ENCODE measurements at regions not wholly inside any gene's neighbourhood (a gene's known extent, or its start where the extent isn't known, plus 50 kb on each side); places are given as distances from the start of the nearest gene placed in this dataset.

DNA sequence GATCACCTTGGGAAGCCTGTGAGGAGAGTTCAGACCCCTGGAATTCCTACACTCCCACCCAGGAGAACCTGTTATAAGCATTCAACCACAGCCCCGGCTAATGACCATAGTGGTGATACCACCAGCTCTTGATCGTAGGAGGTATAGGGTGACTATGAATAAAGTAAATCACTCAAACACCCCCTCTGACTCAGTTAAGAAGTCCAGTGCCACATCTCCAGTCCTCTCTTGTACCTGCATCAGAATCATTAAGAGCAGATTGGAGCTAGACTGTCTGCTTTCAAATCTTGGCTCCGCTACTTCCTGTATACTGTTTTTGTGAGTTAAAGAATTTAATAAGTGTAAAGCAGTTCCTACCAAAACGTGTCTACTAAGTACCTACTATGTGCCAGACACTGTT lies 565.1 kb upstream of the DIPK2B start:
- peaks cover 8% of the 10 kb centered on the region for H3K27me3 Mint-ChIP-seq
- no peak overlapping the region for H3K27ac Mint-ChIP-seq
- H3K9me3 Mint-ChIP-seq = no peaks in the 10 kb centered on the region
- H3K4me3 Mint-ChIP-seq = no peak overlapping the region
- H3K36me3 Mint-ChIP-seq (ENCODE audit: low read depth) = no peaks in the 10 kb centered on the region
- peaks cover 16% of the 10 kb centered on the region for H3K4me1 Mint-ChIP-seq (ENCODE audit: low read depth)
- intact Hi-C loops (cut with micrococcal nuclease) = no loop called here

DNA sequence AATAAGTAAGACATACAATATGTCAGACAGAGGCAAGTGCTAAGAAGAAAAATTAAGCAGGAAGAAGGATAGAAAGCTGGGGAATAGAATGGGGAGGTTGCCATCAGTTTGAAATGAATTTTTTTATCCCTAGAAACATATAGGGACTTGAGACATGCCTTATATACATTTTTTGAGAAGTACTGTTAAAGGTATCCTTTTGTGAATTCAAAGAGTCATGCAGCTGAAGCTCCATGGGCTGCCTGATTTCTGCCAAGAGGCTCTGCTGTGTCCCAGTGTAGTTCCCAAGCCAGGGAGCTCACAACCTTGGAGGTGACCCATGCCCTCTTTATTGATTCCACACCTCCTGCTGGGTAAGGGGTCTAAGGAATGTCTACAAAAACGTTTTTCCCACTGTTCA lies 564.6 kb upstream of the DIPK2B start:
- intact Hi-C loops (cut with micrococcal nuclease) = no loop called here
- no peaks in the 10 kb centered on the region for H3K36me3 Mint-ChIP-seq (ENCODE audit: low read depth)
- H3K27ac Mint-ChIP-seq = no peak overlapping the region
- H3K9me3 Mint-ChIP-seq = no peaks in the 10 kb centered on the region
- peaks cover 20% of the 10 kb centered on the region for H3K4me1 Mint-ChIP-seq (ENCODE audit: low read depth)
- no peak overlapping the region for H3K4me3 Mint-ChIP-seq
- peaks cover 13% of the 10 kb centered on the region for H3K27me3 Mint-ChIP-seq

DNA sequence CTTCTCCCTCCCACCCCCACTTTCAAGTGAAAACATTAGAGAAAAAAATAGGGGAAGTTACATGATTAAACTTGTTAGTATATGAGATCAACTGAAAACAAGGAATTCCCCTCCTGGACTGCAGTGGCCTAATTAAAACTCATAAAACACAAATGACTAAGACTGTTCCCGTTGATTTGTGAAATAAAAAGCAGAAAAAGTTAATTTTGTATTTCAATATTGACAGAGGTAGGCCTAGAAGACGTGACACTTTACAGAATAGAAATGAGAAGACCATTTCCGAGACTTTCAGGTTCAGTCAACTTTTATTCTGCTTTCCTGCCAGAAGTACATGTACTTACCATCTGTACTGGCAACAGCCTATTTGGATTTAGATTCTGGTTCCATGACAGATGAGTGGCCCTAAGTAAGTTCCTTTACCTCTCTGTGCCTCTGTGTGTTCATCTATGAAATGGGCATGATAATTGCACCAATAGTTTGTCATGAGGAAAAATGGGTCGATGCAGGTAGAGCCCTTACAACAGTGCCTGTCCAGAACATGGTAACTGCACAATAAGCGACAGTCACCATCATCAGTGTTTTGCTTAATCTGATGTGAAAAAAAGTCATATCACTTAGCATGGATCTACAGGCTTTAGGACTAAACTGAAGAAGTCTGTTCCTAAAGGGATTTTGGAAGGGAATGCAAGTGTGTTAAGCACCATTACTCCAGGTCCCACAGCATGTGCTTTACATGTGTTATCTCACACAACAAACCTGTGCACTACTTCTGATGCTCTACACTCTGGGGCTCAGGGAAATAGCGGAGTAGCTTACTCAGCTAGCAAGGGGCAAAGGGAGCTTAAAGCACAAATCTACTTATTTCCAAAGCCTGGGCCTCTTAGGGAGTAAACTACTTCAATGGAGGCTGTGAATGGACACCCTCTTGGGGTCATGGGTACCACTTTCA lies 562.3 kb upstream of the DIPK2B start:
- H3K27ac Mint-ChIP-seq = no peak overlapping the region
- peaks cover 30% of the 10 kb centered on the region for H3K4me1 Mint-ChIP-seq (ENCODE audit: low read depth)
- no peaks in the 10 kb centered on the region for H3K9me3 Mint-ChIP-seq
- intact Hi-C loops (cut with micrococcal nuclease) = no loop called here
- H3K4me3 Mint-ChIP-seq = no peak overlapping the region
- no peaks in the 10 kb centered on the region for H3K36me3 Mint-ChIP-seq (ENCODE audit: low read depth)
- H3K27me3 Mint-ChIP-seq = peaks cover 15% of the 10 kb centered on the region

DNA sequence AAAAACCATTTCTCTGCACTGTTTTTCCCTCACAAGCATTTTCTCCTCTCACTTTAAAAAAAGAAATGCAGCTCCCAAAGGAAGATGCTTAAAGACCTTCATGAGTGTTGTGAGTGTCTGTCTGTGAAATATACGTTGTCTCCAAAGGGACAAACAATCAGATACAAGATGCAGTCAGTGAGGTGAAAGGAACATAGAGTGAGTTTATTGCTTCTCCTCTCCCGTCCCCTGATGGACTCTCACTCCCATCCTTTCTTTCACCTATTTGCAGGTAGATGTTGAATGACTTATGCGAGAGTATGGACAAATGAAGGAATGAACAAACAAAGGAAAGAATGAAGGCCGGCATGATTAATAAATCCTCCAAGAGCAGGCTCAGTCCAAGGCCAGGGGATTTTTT lies 561.2 kb upstream of the DIPK2B start:
- no peaks in the 10 kb centered on the region for H3K9me3 Mint-ChIP-seq
- intact Hi-C loops (cut with micrococcal nuclease) = no loop called here
- H3K27me3 Mint-ChIP-seq = peaks cover 13% of the 10 kb centered on the region
- peaks cover 22% of the 10 kb centered on the region for H3K4me1 Mint-ChIP-seq (ENCODE audit: low read depth)
- H3K4me3 Mint-ChIP-seq = peak overlapping the region; percentile 7
- H3K27ac Mint-ChIP-seq = peak overlapping the region; percentile 73
- no peaks in the 10 kb centered on the region for H3K36me3 Mint-ChIP-seq (ENCODE audit: low read depth)

DNA sequence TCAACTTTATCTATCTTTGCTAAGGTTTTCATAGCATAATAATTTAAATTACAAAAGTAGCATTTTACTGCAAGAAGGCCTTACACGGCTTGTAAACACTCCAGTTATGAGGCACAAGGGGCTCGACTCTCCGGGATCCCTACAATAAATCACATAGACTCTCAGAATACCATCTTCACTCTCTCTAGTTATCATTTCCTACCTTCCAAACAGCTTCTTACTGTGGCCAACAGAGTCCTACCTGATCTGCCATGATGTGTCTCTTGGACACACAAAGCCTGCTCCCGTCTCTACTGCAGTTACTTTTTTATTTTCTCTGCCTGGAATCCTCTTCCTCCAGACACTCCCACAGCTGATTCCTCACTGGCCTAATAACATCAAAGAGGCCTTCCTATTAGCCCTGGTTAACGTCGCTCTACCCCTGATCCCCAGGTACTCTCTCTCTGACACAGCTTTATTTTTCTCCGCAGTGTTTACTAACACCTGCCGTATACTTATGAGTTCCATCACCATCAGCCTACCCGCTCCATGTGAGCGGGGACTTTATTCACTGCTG lies 559.6 kb upstream of the DIPK2B start:
- no peak overlapping the region for H3K4me3 Mint-ChIP-seq
- intact Hi-C loops (cut with micrococcal nuclease) = no loop called here

DNA sequence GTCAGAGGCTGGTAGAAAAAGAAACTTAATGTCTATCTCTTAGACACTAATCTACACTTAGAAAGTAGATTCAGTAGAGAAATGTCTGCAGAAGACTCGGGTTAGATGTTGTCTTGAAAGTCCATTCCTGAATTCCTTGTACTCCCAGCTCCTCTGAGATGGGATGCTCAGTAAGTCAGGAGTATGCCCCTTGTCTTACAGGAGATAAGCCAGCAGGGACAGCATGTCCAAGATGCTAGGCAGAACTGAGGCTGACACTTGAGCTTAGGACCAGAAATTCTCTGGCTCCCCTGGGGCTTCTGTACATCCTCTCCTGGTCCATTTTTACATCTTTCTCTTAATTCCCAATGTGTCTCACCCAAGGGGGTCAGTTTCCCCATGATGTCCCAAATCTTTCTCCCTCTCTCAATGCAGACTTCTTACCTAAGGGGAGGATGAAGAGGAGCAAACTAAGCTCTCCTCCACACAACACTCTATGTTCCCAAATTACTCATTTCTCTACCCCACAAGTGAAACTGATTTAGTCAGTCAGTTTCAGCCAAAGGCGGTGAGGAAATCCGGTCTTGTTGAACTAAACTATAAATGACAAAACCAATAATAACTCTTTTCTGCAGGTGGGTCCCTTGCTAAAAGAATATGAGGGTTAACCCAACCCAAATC lies 558.2 kb upstream of the DIPK2B start:
- H3K27ac Mint-ChIP-seq = peak overlapping the region; percentile 79
- H3K9me3 Mint-ChIP-seq = no peaks in the 10 kb centered on the region
- intact Hi-C loops (cut with micrococcal nuclease) = loop anchor here (10.0 kb wide), 1 partner anchor 46 kb away; no protein-coding TSS in a partner anchor
- peaks cover 20% of the 10 kb centered on the region for H3K4me1 Mint-ChIP-seq (ENCODE audit: low read depth)
- peaks cover 9% of the 10 kb centered on the region for H3K27me3 Mint-ChIP-seq
- H3K4me3 Mint-ChIP-seq = peak overlapping the region; percentile 61
- no peaks in the 10 kb centered on the region for H3K36me3 Mint-ChIP-seq (ENCODE audit: low read depth)

More for the DNA sequence above, 559.6 kb upstream of the DIPK2B start:
- H3K4me1 Mint-ChIP-seq (ENCODE audit: low read depth) = peaks cover 20% of the 10 kb centered on the region
- peak overlapping the region; percentile 33 for H3K27ac Mint-ChIP-seq
- H3K36me3 Mint-ChIP-seq (ENCODE audit: low read depth) = no peaks in the 10 kb centered on the region
- H3K9me3 Mint-ChIP-seq = no peaks in the 10 kb centered on the region
- peaks cover 11% of the 10 kb centered on the region for H3K27me3 Mint-ChIP-seq

DNA sequence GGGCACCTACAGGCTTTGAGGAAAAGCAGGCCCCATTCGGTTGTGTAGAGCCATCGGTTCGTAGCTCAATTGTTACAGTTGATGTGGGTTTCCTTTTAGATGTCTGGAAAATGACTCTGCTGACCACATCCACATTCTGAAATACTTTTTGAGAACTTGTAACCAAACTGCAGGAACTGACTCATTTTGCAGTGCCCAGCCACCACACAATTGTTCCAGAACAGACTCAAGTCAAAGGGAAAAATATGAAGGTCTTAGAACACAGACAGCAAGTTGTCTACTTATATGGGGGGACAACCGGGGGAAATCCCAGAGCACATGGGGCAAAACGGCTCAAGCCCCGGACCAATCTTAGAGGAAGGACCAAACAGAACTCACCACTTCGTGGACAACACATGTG lies 557.6 kb upstream of the DIPK2B start:
- H3K36me3 Mint-ChIP-seq (ENCODE audit: low read depth) = no peaks in the 10 kb centered on the region
- H3K4me3 Mint-ChIP-seq = peak overlapping the region; percentile 61
- H3K27me3 Mint-ChIP-seq = peaks cover 9% of the 10 kb centered on the region
- no peaks in the 10 kb centered on the region for H3K9me3 Mint-ChIP-seq
- H3K27ac Mint-ChIP-seq = peak overlapping the region; percentile 79
- H3K4me1 Mint-ChIP-seq (ENCODE audit: low read depth) = peaks cover 20% of the 10 kb centered on the region
- intact Hi-C loops (cut with micrococcal nuclease) = loop anchor here (10.0 kb wide), 1 partner anchor 46 kb away; no protein-coding TSS in a partner anchor

DNA sequence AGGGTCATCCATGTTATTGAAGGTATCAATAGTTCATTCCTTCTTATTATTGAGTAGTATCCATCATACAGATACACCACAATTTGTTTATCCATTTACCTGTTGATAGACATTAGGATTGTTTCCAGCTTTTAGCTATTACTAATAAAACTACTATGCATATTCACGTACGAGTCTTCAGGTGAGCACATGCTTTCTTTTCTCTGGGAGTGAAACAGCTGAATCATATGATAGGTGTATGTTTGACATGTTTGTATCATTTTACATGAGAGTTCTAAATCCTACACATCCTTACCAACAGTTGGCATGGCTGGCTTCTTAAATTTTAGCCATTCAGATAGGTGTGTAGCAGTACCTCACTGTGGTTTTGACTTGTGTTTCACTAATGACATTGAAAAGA lies 556.6 kb upstream of the DIPK2B start:
- Mint-ChIP-seq H3K9me3 (no peaks in the 10 kb centered on the region), H3K27me3 (peaks cover 9% of the 10 kb centered on the region), H3K4me1 (ENCODE audit: low read depth) (peaks cover 20% of the 10 kb centered on the region), H3K36me3 (ENCODE audit: low read depth) (no peaks in the 10 kb centered on the region), H3K4me3 (no peak overlapping the region), H3K27ac (no peak overlapping the region)
- intact Hi-C loops (cut with micrococcal nuclease) = loop anchor here (10.0 kb wide), 1 partner anchor 48 kb away; no protein-coding TSS in a partner anchor

DNA sequence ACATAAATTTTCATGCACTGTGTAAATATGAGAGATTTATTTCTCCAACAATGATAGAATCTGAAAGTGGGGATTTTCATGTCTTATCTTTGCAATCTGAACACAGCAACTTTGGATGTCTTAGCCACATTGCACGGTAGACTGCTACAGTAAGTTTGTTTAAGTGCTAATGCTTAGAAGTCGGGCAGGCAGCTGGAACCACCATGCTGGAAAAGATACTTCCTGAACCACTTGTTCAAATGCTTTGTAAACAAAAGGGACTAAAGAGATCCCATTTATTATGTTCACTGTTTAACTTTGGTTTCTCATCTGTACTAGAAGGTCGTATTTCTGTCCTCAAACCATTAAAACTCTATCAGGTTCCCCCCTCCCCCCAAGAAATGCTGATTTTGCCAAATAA lies 555.9 kb upstream of the DIPK2B start:
- Mint-ChIP-seq H3K4me1 (ENCODE audit: low read depth) (peaks cover 15% of the 10 kb centered on the region), H3K9me3 (no peaks in the 10 kb centered on the region), H3K36me3 (ENCODE audit: low read depth) (no peaks in the 10 kb centered on the region), H3K4me3 (no peak overlapping the region), H3K27ac (no peak overlapping the region), H3K27me3 (peaks cover 9% of the 10 kb centered on the region)
- intact Hi-C loops (cut with micrococcal nuclease) = loop anchor here (10.0 kb wide), 1 partner anchor 48 kb away; no protein-coding TSS in a partner anchor

DNA sequence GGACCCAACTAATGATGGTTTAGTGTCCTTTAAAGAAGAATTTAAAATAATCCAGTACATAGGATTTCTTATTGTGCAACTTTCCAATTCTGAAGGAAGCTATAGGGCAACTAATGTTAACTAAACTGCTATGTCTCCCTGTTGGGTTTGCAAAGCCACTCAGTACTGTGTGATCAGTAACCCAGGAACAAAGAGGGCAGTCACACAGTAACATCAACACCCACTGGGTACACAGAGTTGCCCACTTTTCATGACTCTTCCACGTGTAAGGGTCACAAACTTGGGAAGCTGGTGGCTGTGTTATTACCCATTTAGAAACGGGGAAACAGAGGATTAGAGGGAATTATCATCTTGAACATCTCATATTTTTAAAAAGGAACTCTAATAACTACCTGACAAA lies 555.0 kb upstream of the DIPK2B start:
- Mint-ChIP-seq H3K4me3 (no peak overlapping the region), H3K4me1 (ENCODE audit: low read depth) (peaks cover 14% of the 10 kb centered on the region), H3K36me3 (ENCODE audit: low read depth) (no peaks in the 10 kb centered on the region), H3K27ac (no peak overlapping the region), H3K27me3 (peaks cover 11% of the 10 kb centered on the region), H3K9me3 (no peaks in the 10 kb centered on the region)
- intact Hi-C loops (cut with micrococcal nuclease) = loop anchor here (10.0 kb wide), 1 partner anchor 49 kb away; no protein-coding TSS in a partner anchor

DNA sequence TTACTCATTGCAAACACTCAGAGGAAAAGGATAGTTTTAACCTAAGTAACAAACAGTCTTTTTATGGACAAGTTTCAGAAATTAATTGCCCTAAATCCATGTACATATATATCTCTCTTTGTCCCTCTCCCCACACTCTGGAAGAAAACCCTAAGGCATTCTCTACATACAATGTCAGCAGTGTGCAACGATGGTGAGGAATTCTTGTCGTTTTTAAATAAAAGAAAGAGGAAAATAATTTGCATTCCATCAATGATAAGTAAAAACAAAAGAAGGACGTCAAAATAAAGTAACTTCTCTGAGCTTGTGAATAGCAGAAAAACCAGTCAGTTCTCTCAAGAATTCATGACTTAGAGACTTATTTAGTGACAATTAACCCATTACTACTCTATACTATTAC lies 550.5 kb upstream of the DIPK2B start:
- Mint-ChIP-seq H3K27me3 (peaks cover 5% of the 10 kb centered on the region), H3K4me1 (ENCODE audit: low read depth) (peaks cover 5% of the 10 kb centered on the region), H3K4me3 (no peak overlapping the region), H3K27ac (no peak overlapping the region), H3K36me3 (ENCODE audit: low read depth) (no peaks in the 10 kb centered on the region), H3K9me3 (no peaks in the 10 kb centered on the region)
- intact Hi-C loops (cut with micrococcal nuclease) = loop anchor here (10.0 kb wide), 1 partner anchor 54 kb away; no protein-coding TSS in a partner anchor

DNA sequence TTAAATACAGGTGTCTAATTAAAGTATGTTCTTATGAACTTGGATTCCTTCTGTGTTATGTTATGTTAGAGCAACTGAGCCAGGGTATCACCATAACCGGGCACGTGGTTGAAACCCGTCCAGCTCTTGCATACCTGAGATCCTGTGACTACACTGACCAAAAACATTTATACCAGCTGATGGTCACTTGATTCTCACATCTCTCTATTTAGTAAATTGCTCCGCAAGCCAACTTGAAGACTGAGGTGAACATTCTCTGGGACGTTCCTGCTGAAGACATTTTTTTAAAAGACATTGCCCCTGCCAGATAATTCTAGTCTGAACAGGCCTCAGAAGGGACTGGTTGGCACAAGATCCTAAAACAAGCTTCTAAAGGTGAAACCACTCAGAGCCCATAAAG lies 550.0 kb upstream of the DIPK2B start:
- Mint-ChIP-seq H3K27me3 (peaks cover 5% of the 10 kb centered on the region), H3K27ac (no peak overlapping the region), H3K36me3 (ENCODE audit: low read depth) (peaks cover 3% of the 10 kb centered on the region), H3K4me1 (ENCODE audit: low read depth) (peaks cover 5% of the 10 kb centered on the region), H3K4me3 (no peak overlapping the region), H3K9me3 (no peaks in the 10 kb centered on the region)
- intact Hi-C loops (cut with micrococcal nuclease) = loop anchor here (10.0 kb wide), 1 partner anchor 54 kb away; no protein-coding TSS in a partner anchor

DNA sequence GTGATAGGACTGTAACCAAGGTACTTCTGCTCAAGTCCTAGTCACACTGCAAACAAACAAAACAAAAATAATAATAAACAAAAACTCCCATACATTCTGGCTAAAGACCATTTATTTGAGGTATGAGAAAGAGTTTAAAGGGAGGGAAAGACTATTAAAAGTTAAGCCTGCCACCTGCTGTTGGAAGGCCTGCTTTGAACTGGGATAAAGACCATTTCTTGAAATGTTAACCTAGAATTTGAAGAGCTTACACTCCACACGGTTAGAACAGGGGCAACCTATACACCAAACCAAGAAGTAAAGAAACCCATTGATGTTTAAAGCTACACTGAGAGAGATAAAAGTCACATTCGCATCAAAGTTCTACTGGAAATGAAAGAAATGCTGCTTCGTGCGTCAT lies 548.7 kb upstream of the DIPK2B start:
- no peaks in the 10 kb centered on the region for H3K9me3 Mint-ChIP-seq
- no peak overlapping the region for H3K27ac Mint-ChIP-seq
- H3K4me1 Mint-ChIP-seq (ENCODE audit: low read depth) = peaks cover 5% of the 10 kb centered on the region
- H3K27me3 Mint-ChIP-seq = peaks cover 5% of the 10 kb centered on the region
- intact Hi-C loops (cut with micrococcal nuclease) = loop anchor here (5.0 kb wide), 1 partner anchor 232 kb away; no protein-coding TSS in a partner anchor
- H3K36me3 Mint-ChIP-seq (ENCODE audit: low read depth) = peaks cover 6% of the 10 kb centered on the region
- H3K4me3 Mint-ChIP-seq = no peak overlapping the region

DNA sequence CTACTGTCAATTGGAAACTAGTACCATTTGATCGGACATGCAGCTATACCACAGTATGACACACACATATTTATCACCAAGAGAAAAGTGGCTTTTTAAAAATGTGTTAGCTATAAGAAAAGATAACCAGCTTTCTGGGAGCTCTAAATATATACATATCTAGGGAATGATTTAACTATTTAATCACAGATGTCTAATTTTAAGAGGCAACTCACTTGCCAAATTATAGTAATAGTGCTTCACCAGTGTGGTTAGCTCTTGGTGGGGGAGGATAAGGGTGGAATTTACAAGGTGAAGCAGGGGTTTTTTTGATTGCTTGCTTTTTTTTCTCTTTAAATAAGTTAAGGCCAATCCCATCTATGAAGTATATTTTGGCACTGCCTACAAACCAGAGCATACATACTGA lies 547.7 kb upstream of the DIPK2B start:
- intact Hi-C loops (cut with micrococcal nuclease) = loop anchor here (5.0 kb wide), 1 partner anchor 231 kb away; no protein-coding TSS in a partner anchor
- Mint-ChIP-seq H3K27me3 (peaks cover 5% of the 10 kb centered on the region), H3K36me3 (ENCODE audit: low read depth) (peaks cover 6% of the 10 kb centered on the region), H3K4me3 (no peak overlapping the region), H3K27ac (no peak overlapping the region), H3K9me3 (no peaks in the 10 kb centered on the region), H3K4me1 (ENCODE audit: low read depth) (peaks cover 5% of the 10 kb centered on the region)
